Glutamatergic neuron (in vitro differentiated cells): ENCODE measurements at regions not wholly inside any gene's neighbourhood (a gene's known extent, or its start where the extent isn't known, plus 50 kb on each side); places are given as distances from the start of the nearest gene placed in this dataset.

Source experiments
- DNase-seq: peaks from one replicate; pipeline ENCODE4 v3.0.0; 2022
- H3K27ac Mint-ChIP-seq: one replicate; pipeline ENCODE4 v1.8.0; 2020; ENCODE audit warnings: mild to moderate bottlenecking, mixed read lengths, inconsistent platforms; ENCODE audit not compliant: unreplicated experiment
- H3K27me3 Mint-ChIP-seq: one replicate; pipeline ENCODE4 v1.8.0; 2020; ENCODE audit warnings: mild to moderate bottlenecking, moderate library complexity, mixed read lengths, inconsistent platforms; ENCODE audit not compliant: unreplicated experiment
- H3K36me3 Mint-ChIP-seq: one replicate; pipeline ENCODE4 v1.8.0; 2020; ENCODE audit warnings: mild to moderate bottlenecking, mixed read lengths, inconsistent platforms; ENCODE audit not compliant: unreplicated experiment
- H3K4me1 Mint-ChIP-seq: one replicate; pipeline ENCODE4 v1.8.0; 2020; ENCODE audit warnings: mild to moderate bottlenecking, low read depth, mixed read lengths, inconsistent platforms; ENCODE audit not compliant: unreplicated experiment
- H3K4me3 Mint-ChIP-seq: one replicate; pipeline ENCODE4 v1.8.0; 2020; ENCODE audit warnings: mild to moderate bottlenecking, mixed read lengths, inconsistent platforms; ENCODE audit not compliant: unreplicated experiment
- H3K9me3 Mint-ChIP-seq: one replicate; pipeline ENCODE4 v1.8.0; 2020; ENCODE audit warnings: mild to moderate bottlenecking, moderate library complexity, mixed read lengths, inconsistent platforms; ENCODE audit not compliant: unreplicated experiment
- TF ChIP-seq, protein P1 (sequence below): fragments of 200-600 bp; sonication (generic); IDR thresholded peaks from one replicate; pipeline ENCODE4 v1.5.0; 2021; ENCODE audit not compliant: partially characterized antibody, unreplicated experiment

- no peaks in the 10 kb centered on the region for H3K9me3 Mint-ChIP-seq
- H3K27me3 Mint-ChIP-seq: no peaks in the 10 kb centered on the region
- H3K4me1 Mint-ChIP-seq: no peaks in the 10 kb centered on the region
- no peak for DNase-seq
- H3K4me3 Mint-ChIP-seq: no peak overlapping the region
- no peak overlapping the region for H3K27ac Mint-ChIP-seq
- no peaks in the 10 kb centered on the region for H3K36me3 Mint-ChIP-seq
- TF ChIP-seq, protein P1, sequence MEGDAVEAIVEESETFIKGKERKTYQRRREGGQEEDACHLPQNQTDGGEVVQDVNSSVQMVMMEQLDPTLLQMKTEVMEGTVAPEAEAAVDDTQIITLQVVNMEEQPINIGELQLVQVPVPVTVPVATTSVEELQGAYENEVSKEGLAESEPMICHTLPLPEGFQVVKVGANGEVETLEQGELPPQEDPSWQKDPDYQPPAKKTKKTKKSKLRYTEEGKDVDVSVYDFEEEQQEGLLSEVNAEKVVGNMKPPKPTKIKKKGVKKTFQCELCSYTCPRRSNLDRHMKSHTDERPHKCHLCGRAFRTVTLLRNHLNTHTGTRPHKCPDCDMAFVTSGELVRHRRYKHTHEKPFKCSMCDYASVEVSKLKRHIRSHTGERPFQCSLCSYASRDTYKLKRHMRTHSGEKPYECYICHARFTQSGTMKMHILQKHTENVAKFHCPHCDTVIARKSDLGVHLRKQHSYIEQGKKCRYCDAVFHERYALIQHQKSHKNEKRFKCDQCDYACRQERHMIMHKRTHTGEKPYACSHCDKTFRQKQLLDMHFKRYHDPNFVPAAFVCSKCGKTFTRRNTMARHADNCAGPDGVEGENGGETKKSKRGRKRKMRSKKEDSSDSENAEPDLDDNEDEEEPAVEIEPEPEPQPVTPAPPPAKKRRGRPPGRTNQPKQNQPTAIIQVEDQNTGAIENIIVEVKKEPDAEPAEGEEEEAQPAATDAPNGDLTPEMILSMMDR: no peak
These were observed 153.3 kb upstream of the VRK2 start for GRCh38 chr2:57893347-57893746.

- Mint-ChIP-seq H3K4me3 (no peak overlapping the region), H3K36me3 (no peaks in the 10 kb centered on the region), H3K9me3 (no peaks in the 10 kb centered on the region), H3K4me1 (no peaks in the 10 kb centered on the region), H3K27ac (no peak overlapping the region), H3K27me3 (no peaks in the 10 kb centered on the region)
- TF ChIP-seq, protein P1: no peak
- DNase-seq: no peak
These were observed 152.8 kb upstream of the VRK2 start for GRCh38 chr2:57893786-57894185.

DNA sequence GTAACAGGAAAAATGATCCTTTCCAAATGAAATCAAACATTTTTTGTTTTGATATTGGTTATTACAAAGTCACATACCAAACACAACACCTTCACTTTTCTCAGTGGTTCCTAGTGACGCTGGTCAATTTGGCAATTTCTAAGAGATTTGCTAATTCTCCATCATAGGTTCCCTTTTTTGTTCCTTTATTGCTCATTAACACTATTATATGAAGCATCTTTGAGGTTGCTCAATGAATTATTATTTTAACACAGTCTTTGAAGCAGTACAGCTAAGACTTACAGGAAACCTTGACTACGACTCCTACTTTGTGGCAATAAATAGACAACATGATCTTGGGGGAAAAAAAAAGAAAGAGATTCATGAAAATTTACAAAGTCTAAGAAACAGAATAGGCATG is 152.2 kb upstream of the VRK2 start:
- H3K4me1 Mint-ChIP-seq: no peaks in the 10 kb centered on the region
- H3K36me3 Mint-ChIP-seq: no peaks in the 10 kb centered on the region
- TF ChIP-seq, protein P1: no peak
- H3K27me3 Mint-ChIP-seq: no peaks in the 10 kb centered on the region
- H3K9me3 Mint-ChIP-seq: no peaks in the 10 kb centered on the region
- no peak for DNase-seq
- no peak overlapping the region for H3K4me3 Mint-ChIP-seq
- H3K27ac Mint-ChIP-seq: no peak overlapping the region

GRCh38 chr2:57897920-57898319 is 148.7 kb upstream of the VRK2 start:
- Mint-ChIP-seq H3K9me3 (no peaks in the 10 kb centered on the region), H3K27ac (no peak overlapping the region), H3K4me3 (no peak overlapping the region), H3K36me3 (no peaks in the 10 kb centered on the region), H3K27me3 (no peaks in the 10 kb centered on the region), H3K4me1 (no peaks in the 10 kb centered on the region)
- TF ChIP-seq, protein P1: no peak
- DNase-seq: no peak

DNA sequence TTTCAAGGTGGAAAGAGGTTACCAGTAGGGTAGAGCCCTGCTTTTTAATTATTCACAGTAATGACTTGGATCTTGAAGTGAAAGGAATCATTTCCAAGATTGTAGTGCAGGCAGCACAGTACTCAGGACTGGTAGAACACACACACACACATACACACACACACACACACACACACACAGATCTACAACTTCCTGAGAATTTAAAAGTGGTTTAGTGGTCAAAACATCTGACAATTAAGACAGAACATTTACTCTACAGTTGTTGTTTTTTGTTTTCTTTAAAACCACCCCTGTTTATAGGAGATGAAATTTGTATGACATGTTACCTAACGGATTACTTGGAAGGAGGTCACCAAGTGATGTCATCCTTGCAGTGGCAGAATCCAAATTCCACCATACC is 146.7 kb upstream of the VRK2 start:
- Mint-ChIP-seq H3K9me3 (no peaks in the 10 kb centered on the region), H3K36me3 (no peaks in the 10 kb centered on the region), H3K4me3 (no peak overlapping the region), H3K4me1 (no peaks in the 10 kb centered on the region), H3K27me3 (no peaks in the 10 kb centered on the region), H3K27ac (no peak overlapping the region)
- no peak for DNase-seq
- TF ChIP-seq, protein P1: no peak
